ENCODE measurements at regions not wholly inside any gene's neighbourhood (a gene's known extent, or its start where the extent isn't known, plus 50 kb on each side); places are given as distances from the start of the nearest gene placed in this dataset.
"Not testable (repeated sequence)": the region's sequence is repeated elsewhere in the genome, so short reads cannot be mapped to it uniquely, and the experiment has no call there.

- Histone ChIP-seq H3K36me3 (ENCODE audit: insufficient read depth, low read length) (no peaks in the 10 kb centered on the region), H3K27ac (ENCODE audit: low read depth, low read length) (no peak overlapping the region), H3K27me3 (ENCODE audit: insufficient read depth, low read length) (no peaks in the 10 kb centered on the region), H3K4me2 (ENCODE audit: insufficient read depth, low read length) (no peak overlapping the region), H3K79me2 (ENCODE audit: insufficient read depth, low read length) (no peaks in the 10 kb centered on the region), H3K4me3 (ENCODE audit: insufficient read depth, low read length) (no peak overlapping the region), H2AFZ (ENCODE audit: low read length) (no peak overlapping the region), H3K9me3 (ENCODE audit: low read depth, low read length) (no peaks in the 10 kb centered on the region), H3K4me1 (ENCODE audit: insufficient read depth, low read length) (no peaks in the 10 kb centered on the region), H4K20me1 (ENCODE audit: insufficient read depth, low read length) (no peaks in the 10 kb centered on the region)
- no peak for DNase-seq (ENCODE audit: insufficient read length, low spot score, missing footprints)
- TF ChIP-seq CTCF (IDR thresholded peaks at IDR 0.05; ENCODE audit: extremely low read depth, low read depth, low read length): no peak
Measured at GRCh38 chr4:138344851-138345250, 102.7 kb upstream of the SLC7A11 start.

DNA sequence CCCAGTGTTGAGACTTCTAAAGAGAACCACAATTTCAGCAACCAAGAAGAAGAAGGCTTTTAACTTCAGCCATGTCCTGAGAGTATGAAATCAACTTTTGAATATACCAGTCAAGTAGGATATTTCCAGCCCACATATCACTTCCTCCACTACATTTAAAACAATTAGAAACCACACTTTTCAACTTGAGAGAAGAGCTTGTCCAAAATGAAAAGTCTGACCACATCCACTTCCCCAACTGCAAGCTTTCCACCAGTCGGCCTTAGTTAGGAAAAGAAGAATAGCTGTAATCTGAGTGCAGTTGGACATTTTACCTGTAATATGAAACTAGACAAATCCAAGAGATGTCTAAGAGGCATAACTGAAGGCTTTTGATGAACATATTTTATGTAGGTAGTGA, 101.9 kb upstream of the SLC7A11 start:
- H3K4me1 ChIP-seq (ENCODE audit: insufficient read depth, low read length): no peaks in the 10 kb centered on the region
- H3K4me3 ChIP-seq (ENCODE audit: insufficient read depth, low read length): no peak overlapping the region
- no peaks in the 10 kb centered on the region for H3K79me2 ChIP-seq (ENCODE audit: insufficient read depth, low read length)
- no peak for DNase-seq (ENCODE audit: insufficient read length, low spot score, missing footprints)
- no peaks in the 10 kb centered on the region for H3K27me3 ChIP-seq (ENCODE audit: insufficient read depth, low read length)
- no peak overlapping the region for H3K4me2 ChIP-seq (ENCODE audit: insufficient read depth, low read length)
- no peaks in the 10 kb centered on the region for H4K20me1 ChIP-seq (ENCODE audit: insufficient read depth, low read length)
- H3K27ac ChIP-seq (ENCODE audit: low read depth, low read length): no peak overlapping the region
- no peak overlapping the region for H2AFZ ChIP-seq (ENCODE audit: low read length)
- H3K9me3 ChIP-seq (ENCODE audit: low read depth, low read length): no peaks in the 10 kb centered on the region
- no peaks in the 10 kb centered on the region for H3K36me3 ChIP-seq (ENCODE audit: insufficient read depth, low read length)
- TF ChIP-seq CTCF (IDR thresholded peaks at IDR 0.05; ENCODE audit: extremely low read depth, low read depth, low read length): no peak

- Histone ChIP-seq H3K4me3 (ENCODE audit: insufficient read depth, low read length) (no peak overlapping the region), H2AFZ (ENCODE audit: low read length) (no peak overlapping the region), H3K4me1 (ENCODE audit: insufficient read depth, low read length) (no peaks in the 10 kb centered on the region), H3K27ac (ENCODE audit: low read depth, low read length) (no peak overlapping the region), H4K20me1 (ENCODE audit: insufficient read depth, low read length) (no peaks in the 10 kb centered on the region), H3K79me2 (ENCODE audit: insufficient read depth, low read length) (no peaks in the 10 kb centered on the region), H3K4me2 (ENCODE audit: insufficient read depth, low read length) (no peak overlapping the region), H3K27me3 (ENCODE audit: insufficient read depth, low read length) (no peaks in the 10 kb centered on the region), H3K36me3 (ENCODE audit: insufficient read depth, low read length) (no peaks in the 10 kb centered on the region), H3K9me3 (ENCODE audit: low read depth, low read length) (no peaks in the 10 kb centered on the region)
- DNase-seq (ENCODE audit: insufficient read length, low spot score, missing footprints): no peak
- no peak for TF ChIP-seq CTCF (IDR thresholded peaks at IDR 0.05; ENCODE audit: extremely low read depth, low read depth, low read length)
Measured at GRCh38 chr4:138341739-138342415, 99.7 kb upstream of the SLC7A11 start.

- Histone ChIP-seq H3K4me2 (ENCODE audit: insufficient read depth, low read length) (no peak overlapping the region), H2AFZ (ENCODE audit: low read length) (no peak overlapping the region), H3K4me3 (ENCODE audit: insufficient read depth, low read length) (no peak overlapping the region), H3K79me2 (ENCODE audit: insufficient read depth, low read length) (no peaks in the 10 kb centered on the region), H3K36me3 (ENCODE audit: insufficient read depth, low read length) (no peaks in the 10 kb centered on the region), H4K20me1 (ENCODE audit: insufficient read depth, low read length) (no peaks in the 10 kb centered on the region), H3K4me1 (ENCODE audit: insufficient read depth, low read length) (no peaks in the 10 kb centered on the region), H3K27me3 (ENCODE audit: insufficient read depth, low read length) (no peaks in the 10 kb centered on the region), H3K27ac (ENCODE audit: low read depth, low read length) (no peak overlapping the region), H3K9me3 (ENCODE audit: low read depth, low read length) (no peaks in the 10 kb centered on the region)
- no peak for DNase-seq (ENCODE audit: insufficient read length, low spot score, missing footprints)
- TF ChIP-seq CTCF (IDR thresholded peaks at IDR 0.05; ENCODE audit: extremely low read depth, low read depth, low read length): no peak
Measured at GRCh38 chr4:138338840-138339239, 96.7 kb upstream of the SLC7A11 start.

GRCh38 chr4:138338222-138338621, 96.1 kb upstream of the SLC7A11 start:
- H4K20me1 ChIP-seq (ENCODE audit: insufficient read depth, low read length); H3K9me3 ChIP-seq (ENCODE audit: low read depth, low read length); DNase-seq (ENCODE audit: insufficient read length, low spot score, missing footprints); H3K27me3 ChIP-seq (ENCODE audit: insufficient read depth, low read length); H3K36me3 ChIP-seq (ENCODE audit: insufficient read depth, low read length); H2AFZ ChIP-seq (ENCODE audit: low read length); H3K4me2 ChIP-seq (ENCODE audit: insufficient read depth, low read length); H3K79me2 ChIP-seq (ENCODE audit: insufficient read depth, low read length); H3K27ac ChIP-seq (ENCODE audit: low read depth, low read length); H3K4me1 ChIP-seq (ENCODE audit: insufficient read depth, low read length); H3K4me3 ChIP-seq (ENCODE audit: insufficient read depth, low read length): not testable (repeated sequence)
